Mesendoderm (in vitro differentiated cells): ENCODE measurements at regions not wholly inside any gene's neighbourhood (a gene's known extent, or its start where the extent isn't known, plus 50 kb on each side); places are given as distances from the start of the nearest gene placed in this dataset.

Source experiments
- DNase-seq: peaks from one replicate; pipeline ENCODE4 v3.0.0; 2013
- H2AK5ac ChIP-seq: 2 replicates; pipeline ENCODE4 v1.6.1; 2013; ENCODE audit warnings: low read length, inconsistent platforms
- H2BK120ac ChIP-seq: 2 replicates; pipeline ENCODE4 v1.6.1; 2013; ENCODE audit warnings: low read depth, mild to moderate bottlenecking, low read length, moderate library complexity, mixed read lengths
- H2BK15ac ChIP-seq: replicated peaks from 2 replicates; pipeline ENCODE4 v1.6.1; 2013; ENCODE audit warnings: low read depth, mild to moderate bottlenecking, moderate library complexity
- H2BK5ac ChIP-seq: 2 replicates; pipeline ENCODE4 v1.6.1; 2013; ENCODE audit warnings: low read length, inconsistent platforms
- H3K18ac ChIP-seq: 2 replicates; pipeline ENCODE4 v1.6.1; 2013; ENCODE audit warnings: mild to moderate bottlenecking, low read length, mixed read lengths
- H3K23ac ChIP-seq: one replicate; pipeline ENCODE4 v1.6.1; 2013; ENCODE audit warnings: low read length
- H3K27ac ChIP-seq: 2 replicates; pipeline ENCODE4 v1.5.1; 2013; ENCODE audit warnings: low read depth, mild to moderate bottlenecking, inconsistent platforms, low read length, moderate library complexity
- H3K27me3 ChIP-seq: 2 replicates; pipeline ENCODE4 v1.6.1; 2013; ENCODE audit warnings: low read length, control low read depth, mild to moderate bottlenecking, inconsistent platforms; ENCODE audit not compliant: insufficient read depth, poor library complexity
- H3K36me3 ChIP-seq: 2 replicates; pipeline ENCODE4 v1.6.1; 2013; ENCODE audit warnings: low read length, inconsistent platforms; ENCODE audit not compliant: control insufficient read depth, insufficient read depth
- H3K4ac ChIP-seq: one replicate; pipeline ENCODE4 v1.6.1; 2013; ENCODE audit warnings: low read depth, mild to moderate bottlenecking, low read length, moderate library complexity
- H3K4me1 ChIP-seq: 2 replicates; pipeline ENCODE4 v1.6.1; 2013; ENCODE audit warnings: low read depth, low read length, inconsistent platforms; ENCODE audit not compliant: control insufficient read depth
- H3K4me2 ChIP-seq: 2 replicates; pipeline ENCODE4 v1.6.1; 2013; ENCODE audit warnings: low read length
- H3K4me3 ChIP-seq: 2 replicates; pipeline ENCODE4 v1.5.1; 2013; ENCODE audit warnings: mild to moderate bottlenecking, low read length
- H3K56ac ChIP-seq: one replicate; pipeline ENCODE4 v1.6.1; 2013; ENCODE audit warnings: low read length
- H3K79me1 ChIP-seq: 2 replicates; pipeline ENCODE4 v1.6.1; 2013; ENCODE audit warnings: low read length, inconsistent platforms
- H3K79me2 ChIP-seq: 2 replicates; pipeline ENCODE4 v1.6.1; 2013; ENCODE audit warnings: mild to moderate bottlenecking, low read length; ENCODE audit not compliant: control insufficient read depth, insufficient read depth
- H3K9ac ChIP-seq: 2 replicates; pipeline ENCODE4 v1.6.1; 2013; ENCODE audit warnings: low read length, inconsistent platforms
- H4K5ac ChIP-seq: one replicate; pipeline ENCODE4 v1.6.1; 2013; ENCODE audit warnings: low read length
- H4K8ac ChIP-seq: one replicate; pipeline ENCODE4 v1.6.1; 2013; ENCODE audit warnings: low read depth, mild to moderate bottlenecking, control low read depth, low read length, moderate library complexity
- WGBS: extraction: QIAGEN DNeasy Blood & Tissue Kit; methylation state at CpG from one replicate; pipeline ENCODE4 v1.1.7; 2013; ENCODE audit warnings: low lambda C conversion rate, missing lambda C conversion rate; ENCODE audit not compliant: insufficient coverage; ENCODE audit errors: extremely low coverage; 5-methylcytosine and 5-hydroxymethylcytosine counted together

DNA sequence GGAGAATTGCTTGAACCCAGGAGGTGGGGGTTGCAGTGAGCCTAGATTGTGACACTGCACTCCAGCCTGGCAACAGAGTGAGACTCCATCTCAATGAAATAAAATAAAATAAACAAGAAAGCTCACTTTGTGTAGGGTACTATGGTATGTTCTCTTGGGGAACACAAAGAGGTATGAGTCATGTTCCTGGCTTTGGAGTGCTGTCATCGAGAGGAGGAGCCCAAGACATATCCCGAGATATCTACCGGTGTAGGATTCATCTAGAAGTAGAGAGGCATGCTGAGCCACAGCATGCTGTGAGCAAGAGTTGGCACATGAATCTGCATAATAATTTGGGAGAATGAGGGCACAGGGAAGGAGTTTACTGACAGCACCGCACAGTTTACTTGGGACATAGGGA lies 244.9 kb upstream of the EPHA4 start:
- H3K23ac ChIP-seq = no peak overlapping the region
- no peak overlapping the region for H3K9ac ChIP-seq
- no peak overlapping the region for H4K5ac ChIP-seq
- H2BK15ac ChIP-seq = no peak overlapping the region
- no peaks in the 10 kb centered on the region for H3K79me2 ChIP-seq
- WGBS = no CpG with 5 or more reads among the region's 4 CpGs
- no peak overlapping the region for H3K18ac ChIP-seq
- no peaks in the 10 kb centered on the region for H3K27me3 ChIP-seq
- H2BK120ac ChIP-seq = no peak overlapping the region
- no peak overlapping the region for H2AK5ac ChIP-seq
- H3K79me1 ChIP-seq = no peaks in the 10 kb centered on the region
- no peaks in the 10 kb centered on the region for H3K36me3 ChIP-seq
- H3K4ac ChIP-seq = no peak overlapping the region
- no peaks in the 10 kb centered on the region for H3K4me1 ChIP-seq
- no peak overlapping the region for H2BK5ac ChIP-seq
- no peak overlapping the region for H3K27ac ChIP-seq
- no peak overlapping the region for H3K4me2 ChIP-seq
- no peak overlapping the region for H3K4me3 ChIP-seq
- no peak for DNase-seq
- H3K56ac ChIP-seq = no peak overlapping the region
- no peak overlapping the region for H4K8ac ChIP-seq

DNA sequence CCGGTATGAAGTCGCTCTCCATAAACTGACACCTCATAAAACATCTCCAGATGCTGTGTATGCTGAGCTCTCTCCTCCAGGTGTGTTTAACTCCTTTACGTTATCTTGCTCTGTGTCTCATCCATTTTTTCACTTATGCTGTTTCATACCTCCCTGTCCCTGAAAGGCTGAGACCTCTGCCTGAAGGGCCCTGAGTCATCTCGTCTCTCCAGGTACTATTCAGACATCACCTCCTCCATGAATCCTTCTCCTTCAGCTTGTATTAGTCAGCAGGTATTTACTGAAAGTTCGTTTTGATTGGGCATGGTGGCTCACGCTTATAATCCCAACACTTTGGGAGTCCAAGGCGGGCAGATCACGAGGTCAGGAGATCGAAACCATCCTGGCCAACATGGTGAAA lies 244.5 kb upstream of the EPHA4 start:
- Histone ChIP-seq H3K18ac (no peak overlapping the region), H2BK5ac (no peak overlapping the region), H3K79me1 (no peaks in the 10 kb centered on the region), H3K4ac (no peak overlapping the region), H3K4me1 (no peaks in the 10 kb centered on the region), H2BK120ac (no peak overlapping the region), H3K27me3 (no peaks in the 10 kb centered on the region), H3K4me2 (no peak overlapping the region), H2BK15ac (no peak overlapping the region), H2AK5ac (no peak overlapping the region), H3K27ac (no peak overlapping the region), H3K4me3 (no peak overlapping the region), H4K5ac (no peak overlapping the region), H3K79me2 (no peaks in the 10 kb centered on the region), H4K8ac (no peak overlapping the region), H3K56ac (no peak overlapping the region), H3K36me3 (no peaks in the 10 kb centered on the region), H3K9ac (no peak overlapping the region), H3K23ac (no peak overlapping the region)
- whole genome bisulfite sequencing = no CpG with 5 or more reads among the region's 9 CpGs
- DNase-seq = no peak

DNA sequence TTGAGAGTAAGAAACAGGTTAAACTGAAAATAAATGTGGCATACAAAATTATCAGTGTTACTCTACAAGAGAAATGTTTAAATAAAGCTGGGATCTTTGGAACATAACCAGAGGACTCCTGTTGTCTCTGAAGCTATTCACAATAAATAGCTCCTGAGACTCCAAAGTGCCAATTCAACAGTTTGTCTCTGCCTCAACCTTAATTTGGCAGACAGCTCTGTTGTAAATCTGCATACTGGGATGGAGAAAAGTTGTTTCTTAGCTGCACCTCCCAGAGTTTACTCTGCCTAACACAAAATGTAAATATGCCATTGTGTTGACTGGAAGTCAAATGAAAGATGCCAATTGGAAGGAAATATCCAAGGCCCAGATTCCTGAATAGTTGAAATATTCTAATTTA lies 238.5 kb upstream of the EPHA4 start:
- no peaks in the 10 kb centered on the region for H3K4me1 ChIP-seq
- H3K56ac ChIP-seq = no peak overlapping the region
- no peak overlapping the region for H4K8ac ChIP-seq
- H2BK15ac ChIP-seq = no peak overlapping the region
- no peak overlapping the region for H4K5ac ChIP-seq
- H3K79me2 ChIP-seq = no peaks in the 10 kb centered on the region
- no peak overlapping the region for H3K27ac ChIP-seq
- no peak overlapping the region for H3K4me2 ChIP-seq
- no peak overlapping the region for H2BK120ac ChIP-seq
- no peak overlapping the region for H3K9ac ChIP-seq
- DNase-seq = no peak
- H3K4ac ChIP-seq = no peak overlapping the region
- no peak overlapping the region for H2BK5ac ChIP-seq
- H3K79me1 ChIP-seq = no peaks in the 10 kb centered on the region
- no peak overlapping the region for H3K23ac ChIP-seq
- no peaks in the 10 kb centered on the region for H3K36me3 ChIP-seq
- H3K18ac ChIP-seq = no peak overlapping the region
- H3K4me3 ChIP-seq = no peak overlapping the region
- no peaks in the 10 kb centered on the region for H3K27me3 ChIP-seq
- H2AK5ac ChIP-seq = no peak overlapping the region

DNA sequence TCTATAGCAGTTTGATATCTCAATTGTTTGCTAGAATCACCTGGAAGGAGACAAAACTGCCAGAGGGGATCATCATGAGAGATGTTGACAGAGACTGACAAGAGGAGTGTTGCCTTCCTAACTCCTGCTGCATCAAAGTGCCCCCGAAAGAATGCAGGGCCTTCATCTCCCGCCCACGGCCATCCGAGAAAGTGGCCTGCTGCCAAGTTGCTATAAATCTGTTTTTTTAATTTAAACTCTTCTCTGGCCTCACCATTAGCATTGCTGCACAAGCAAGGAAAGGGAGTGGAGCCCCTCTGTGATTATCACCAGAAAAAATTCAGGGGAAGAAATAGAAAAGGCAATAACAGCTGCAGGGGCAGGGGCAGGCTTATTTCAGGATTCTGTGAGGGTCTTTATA lies 238.1 kb upstream of the EPHA4 start:
- Histone ChIP-seq H3K27me3 (no peaks in the 10 kb centered on the region), H3K23ac (no peak overlapping the region), H3K4me1 (no peaks in the 10 kb centered on the region), H3K79me2 (no peaks in the 10 kb centered on the region), H3K18ac (no peak overlapping the region), H3K36me3 (no peaks in the 10 kb centered on the region), H3K9ac (no peak overlapping the region), H3K4me2 (no peak overlapping the region), H3K27ac (no peak overlapping the region), H3K4ac (no peak overlapping the region), H3K56ac (no peak overlapping the region), H4K5ac (no peak overlapping the region), H2AK5ac (no peak overlapping the region), H3K4me3 (no peak overlapping the region), H2BK5ac (no peak overlapping the region), H2BK15ac (no peak overlapping the region), H2BK120ac (no peak overlapping the region), H3K79me1 (no peaks in the 10 kb centered on the region), H4K8ac (no peak overlapping the region)
- no peak for DNase-seq
- no CpG with 5 or more reads among the region's 4 CpGs for WGBS

DNA sequence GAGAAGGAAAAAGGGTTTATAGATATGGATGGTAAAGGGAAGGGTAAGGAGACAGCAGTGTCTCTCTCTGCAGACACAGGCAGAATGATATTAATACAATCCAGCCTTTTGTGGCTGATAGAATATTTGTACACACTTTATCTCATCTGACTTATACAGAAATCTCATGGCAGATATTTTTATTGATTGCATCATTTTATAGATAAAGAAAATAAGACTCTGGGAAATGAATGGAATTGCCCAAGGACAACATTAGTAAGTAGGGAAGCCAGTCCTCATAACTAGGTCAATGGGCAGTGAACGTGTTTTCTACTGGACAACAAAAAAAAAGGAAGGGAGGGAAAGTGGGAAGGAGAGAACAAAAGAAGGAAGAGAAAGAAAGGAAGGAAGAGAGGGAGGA lies 236.4 kb upstream of the EPHA4 start:
- DNase-seq = no peak
- H3K27me3 ChIP-seq = no peaks in the 10 kb centered on the region
- H3K4me1 ChIP-seq = no peaks in the 10 kb centered on the region
- H3K36me3 ChIP-seq = no peaks in the 10 kb centered on the region
- no peak overlapping the region for H4K8ac ChIP-seq
- no peaks in the 10 kb centered on the region for H3K79me1 ChIP-seq
- H3K23ac ChIP-seq = no peak overlapping the region
- no peak overlapping the region for H3K4me2 ChIP-seq
- no peak overlapping the region for H3K4me3 ChIP-seq
- no peak overlapping the region for H2BK120ac ChIP-seq
- no peaks in the 10 kb centered on the region for H3K79me2 ChIP-seq
- no peak overlapping the region for H3K18ac ChIP-seq
- H3K9ac ChIP-seq = no peak overlapping the region
- H2AK5ac ChIP-seq = no peak overlapping the region
- H2BK5ac ChIP-seq = no peak overlapping the region
- H3K56ac ChIP-seq = no peak overlapping the region
- H3K27ac ChIP-seq = no peak overlapping the region
- WGBS = no CpG with 5 or more reads among the region's 1 CpG
- H4K5ac ChIP-seq = no peak overlapping the region
- no peak overlapping the region for H3K4ac ChIP-seq
- H2BK15ac ChIP-seq = no peak overlapping the region

DNA sequence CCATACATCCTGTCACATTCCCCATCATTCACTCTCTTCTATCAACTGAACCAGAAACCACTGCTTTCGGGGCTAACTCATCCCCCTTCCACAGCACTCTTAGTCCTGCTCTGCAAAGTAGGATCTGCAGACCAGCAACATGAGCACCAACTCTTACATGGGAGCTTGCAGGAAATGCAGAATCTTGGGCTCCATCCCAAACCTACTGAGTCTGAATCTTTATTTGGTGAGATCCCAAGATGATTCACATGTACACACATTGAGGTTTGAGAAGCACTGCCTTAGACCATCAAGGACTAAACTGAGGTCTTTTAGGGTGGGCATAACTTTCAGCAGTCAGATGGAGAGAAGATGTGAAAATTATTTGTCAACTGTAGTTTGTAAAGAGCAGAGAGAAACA lies 235.6 kb upstream of the EPHA4 start:
- H3K79me2 ChIP-seq = no peaks in the 10 kb centered on the region
- H3K4me1 ChIP-seq = no peaks in the 10 kb centered on the region
- no peak overlapping the region for H2BK5ac ChIP-seq
- H3K23ac ChIP-seq = no peak overlapping the region
- H3K56ac ChIP-seq = no peak overlapping the region
- no peak overlapping the region for H3K27ac ChIP-seq
- H3K4me3 ChIP-seq = no peak overlapping the region
- no CpG with 5 or more reads among the region's 1 CpG for WGBS
- no peaks in the 10 kb centered on the region for H3K27me3 ChIP-seq
- no peaks in the 10 kb centered on the region for H3K36me3 ChIP-seq
- H3K18ac ChIP-seq = no peak overlapping the region
- no peak overlapping the region for H2BK15ac ChIP-seq
- no peak overlapping the region for H4K8ac ChIP-seq
- H3K79me1 ChIP-seq = no peaks in the 10 kb centered on the region
- no peak overlapping the region for H3K4ac ChIP-seq
- no peak overlapping the region for H4K5ac ChIP-seq
- no peak overlapping the region for H3K4me2 ChIP-seq
- H2BK120ac ChIP-seq = no peak overlapping the region
- no peak for DNase-seq
- no peak overlapping the region for H2AK5ac ChIP-seq
- no peak overlapping the region for H3K9ac ChIP-seq
